Panc1 (cell line): ENCODE measurements at regions not wholly inside any gene's neighbourhood (a gene's known extent, or its start where the extent isn't known, plus 50 kb on each side); places are given as distances from the start of the nearest gene placed in this dataset.

Source experiments
- CTCF ChIP-seq: fragments of 450-650 bp; IDR thresholded peaks from 2 replicates; pipeline ENCODE4 v1.5.1; 2017; ENCODE audit warnings: mild to moderate bottlenecking
- POLR2AphosphoS5 ChIP-seq: IDR thresholded peaks from 2 replicates; pipeline ENCODE4 v1.6.1; 2012; ENCODE audit warnings: mild to moderate bottlenecking, low read depth, low read length, moderate library complexity
- REST ChIP-seq, 2 experiments: IDR thresholded peaks; 2 replicates each; pipeline ENCODE4 v1.6.1; 2011 to 2012; ENCODE audit warnings: low read depth in 2 of 2, control low read depth in 1 of 2, low read length in 1 of 2, mild to moderate bottlenecking in 1 of 2, moderate library complexity in 1 of 2; ENCODE audit not compliant: insufficient read depth in 1 of 2
- TCF7L2 ChIP-seq: IDR thresholded peaks from 2 replicates; pipeline ENCODE4 v1.6.1; 2011; ENCODE audit warnings: mild to moderate bottlenecking, low read depth, low read length, inconsistent platforms

- TF ChIP-seq CTCF = no peak
- no peak for TF ChIP-seq REST (IDR thresholded peaks at IDR 0.05; ENCODE audit: insufficient read depth in 1 of 2, low read depth in 2 of 2, low read length in 1 of 2)
- no peak for TF ChIP-seq POLR2AphosphoS5
- no peak for TF ChIP-seq TCF7L2
Measured at GRCh38 chr11:101770648-101771047, 144.2 kb upstream of the CEP126 start.
